Small intestine (tissue), 7 donors: ENCODE measurements at regions not wholly inside any gene's neighbourhood (a gene's known extent, or its start where the extent isn't known, plus 50 kb on each side); places are given as distances from the start of the nearest gene placed in this dataset.

ENCODE experiments used
- DNase-seq, 2 donors: peaks; one replicate each; pipeline versions ENCODE4 v3.0.0 to v3.0.0-alpha.2; 2013
- FAIRE-seq: peaks from 2 replicates; lab custom pipeline; 2012; peaks lifted over from hg19 to GRCh38; lab: Jason Lieb, UNC
- H3K27ac ChIP-seq, 3 donors: one replicate each; pipeline ENCODE4 v1.5.1; 2013; ENCODE audit warnings: low read length in 2 of 3, mild to moderate bottlenecking in 2 of 3, control low read depth in 1 of 3, inconsistent platforms in 1 of 3, low read depth in 1 of 3, moderate library complexity in 1 of 3
- H3K27me3 ChIP-seq, 3 donors: one replicate each; pipeline ENCODE4 v1.6.1; 2013; ENCODE audit warnings: low read length in 3 of 3, inconsistent platforms in 1 of 3; ENCODE audit not compliant: control insufficient read depth in 3 of 3, insufficient read depth in 3 of 3
- H3K36me3 ChIP-seq, 3 donors: one replicate each; pipeline ENCODE4 v1.6.1; 2013; ENCODE audit warnings: low read length in 3 of 3, inconsistent platforms in 1 of 3, low read depth in 1 of 3, mild to moderate bottlenecking in 1 of 3, moderate library complexity in 1 of 3; ENCODE audit not compliant: control insufficient read depth in 3 of 3, insufficient read depth in 2 of 3
- H3K4me1 ChIP-seq, 3 donors: one replicate each; pipeline ENCODE4 v1.6.1; 2013; ENCODE audit warnings: low read length in 2 of 3, inconsistent platforms in 1 of 3, low read depth in 1 of 3, mild to moderate bottlenecking in 1 of 3, moderate library complexity in 1 of 3; ENCODE audit not compliant: control insufficient read depth in 3 of 3, insufficient read depth in 2 of 3
- H3K4me3 ChIP-seq, 3 donors: one replicate each; pipeline ENCODE4 v1.5.1; 2013; ENCODE audit warnings: low read length in 3 of 3, control low read depth in 1 of 3, inconsistent platforms in 1 of 3, low read depth in 1 of 3, mild to moderate bottlenecking in 1 of 3, moderate library complexity in 1 of 3
- H3K9me3 ChIP-seq, 2 donors: one replicate each; pipeline ENCODE4 v1.6.1; 2013; ENCODE audit warnings: low read depth in 1 of 2, low read length in 1 of 2; ENCODE audit not compliant: control insufficient read depth in 2 of 2, insufficient read depth in 1 of 2
- WGBS, 3 donors: extraction: QIAGEN DNeasy Blood & Tissue Kit; methylation state at CpG; one replicate each; pipeline ENCODE4 v1.1.7; 2013; 5-methylcytosine and 5-hydroxymethylcytosine counted together
- donor health status: healthy with polysubstance abuse.
- donor health status: control.
- donor health status: control.
- donor health status: Bipolar disorder and iron deficiency.
- donor health status: healthy.

- H3K9me3 ChIP-seq = no peaks in the 10 kb centered on the region
- 70 to 75% (median 75%) methylated on average over 2 of the region's 2 CpGs for WGBS, 3 donors
- FAIRE-seq = no peak
- H3K27ac ChIP-seq = no peak overlapping the region
- H3K4me3 ChIP-seq = no peak overlapping the region
- H3K27me3 ChIP-seq = no peaks in the 10 kb centered on the region
- no peaks in the 10 kb centered on the region for H3K4me1 ChIP-seq
- no peaks in the 10 kb centered on the region for H3K36me3 ChIP-seq
- DNase-seq = no peak
Observed at GRCh38 chr5:167786871-167787578, 504.4 kb upstream of the WWC1 start.

DNA sequence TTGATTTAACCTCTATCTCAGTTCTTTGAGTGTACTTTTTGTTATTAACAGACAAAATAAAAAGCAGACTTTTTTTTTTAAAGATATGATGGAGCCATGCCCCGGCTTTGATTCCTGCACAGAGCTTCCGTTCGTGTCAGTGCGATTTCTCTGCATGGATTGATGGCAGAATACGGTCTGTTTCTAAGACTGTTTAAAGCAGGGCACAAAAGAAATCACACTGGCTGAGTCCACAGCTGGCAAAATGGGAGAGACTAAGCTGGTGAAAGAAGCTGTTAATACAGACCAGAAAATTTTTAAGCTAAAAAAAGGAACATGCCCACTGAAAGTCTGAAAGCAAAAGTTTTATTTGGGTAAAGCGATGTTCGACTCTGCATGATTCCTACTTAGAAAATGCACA, 501.4 kb upstream of the WWC1 start:
- Histone ChIP-seq H3K27ac (no peak overlapping the region), H3K9me3 (no peaks in the 10 kb centered on the region), H3K27me3 (no peaks in the 10 kb centered on the region), H3K4me1 (no peaks in the 10 kb centered on the region), H3K36me3 (no peaks in the 10 kb centered on the region), H3K4me3 (no peak overlapping the region)
- WGBS, 3 donors = 82 to 93% (median 93%) methylated on average over 7 of the region's 7 CpGs
- FAIRE-seq (no peak), DNase-seq (no peak)

DNA sequence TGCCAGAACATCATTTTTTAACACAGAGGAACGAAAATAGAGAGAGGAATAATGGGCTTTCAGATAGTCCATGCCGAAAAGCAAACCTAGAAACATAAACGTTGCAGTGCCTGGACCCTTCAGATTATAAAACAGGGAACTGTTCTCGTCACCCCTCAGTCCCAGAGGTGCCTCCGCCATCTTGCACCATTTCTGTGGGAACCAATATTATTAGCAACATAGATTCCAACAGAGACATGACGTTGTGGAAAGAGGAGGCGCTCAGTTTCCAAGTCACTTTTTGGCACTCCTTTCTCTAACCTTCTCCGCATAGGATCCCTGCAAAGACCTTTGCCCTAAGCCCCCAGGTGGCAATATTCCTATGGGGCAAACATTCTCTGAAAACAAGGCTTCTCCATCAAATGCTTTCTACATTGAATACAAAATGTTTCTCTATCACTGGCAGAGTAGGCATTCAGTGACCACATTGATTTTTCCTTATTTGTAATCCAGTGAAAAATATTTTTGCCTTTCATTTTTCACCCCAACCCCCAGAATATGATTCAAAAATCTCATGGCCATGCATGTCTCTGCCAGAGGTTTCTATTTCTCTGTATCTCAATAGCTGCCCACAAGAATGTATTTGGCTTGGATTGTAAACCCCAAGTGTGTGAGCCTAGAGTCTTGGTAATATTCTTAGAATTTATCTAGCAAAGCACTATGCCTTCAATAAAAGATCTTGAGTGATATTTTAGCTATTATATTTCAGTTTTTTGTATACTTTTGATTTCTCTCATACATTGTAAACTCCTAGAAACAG, 500.8 kb upstream of the WWC1 start:
- Histone ChIP-seq H3K9me3 (no peaks in the 10 kb centered on the region), H3K4me1 (no peaks in the 10 kb centered on the region), H3K27ac (no peak overlapping the region), H3K4me3 (no peak overlapping the region), H3K36me3 (no peaks in the 10 kb centered on the region), H3K27me3 (no peaks in the 10 kb centered on the region)
- no peak for FAIRE-seq
- WGBS, 3 donors = 69 to 76% (median 76%) methylated on average over 8 of the region's 8 CpGs
- DNase-seq = no peak

GRCh38 chr5:167792514-167792913, 498.9 kb upstream of the WWC1 start:
- Histone ChIP-seq H3K4me1 (no peaks in the 10 kb centered on the region), H3K36me3 (no peaks in the 10 kb centered on the region), H3K27me3 (no peaks in the 10 kb centered on the region), H3K9me3 (no peaks in the 10 kb centered on the region), H3K27ac (no peak overlapping the region), H3K4me3 (no peak overlapping the region)
- FAIRE-seq (no peak), DNase-seq (no peak)
- WGBS, 3 donors = 74 to 76% (median 75%) methylated on average over 7 of the region's 7 CpGs

GRCh38 chr5:167793700-167794099, 497.7 kb upstream of the WWC1 start:
- no peaks in the 10 kb centered on the region for H3K4me1 ChIP-seq
- DNase-seq (no peak), FAIRE-seq (no peak)
- no peaks in the 10 kb centered on the region for H3K27me3 ChIP-seq
- no peak overlapping the region for H3K27ac ChIP-seq
- H3K9me3 ChIP-seq = no peaks in the 10 kb centered on the region
- H3K4me3 ChIP-seq = no peak overlapping the region
- no peaks in the 10 kb centered on the region for H3K36me3 ChIP-seq
- 77 to 85% (median 80%) methylated on average over 1 of the region's 1 CpG for WGBS, 3 donors

DNA sequence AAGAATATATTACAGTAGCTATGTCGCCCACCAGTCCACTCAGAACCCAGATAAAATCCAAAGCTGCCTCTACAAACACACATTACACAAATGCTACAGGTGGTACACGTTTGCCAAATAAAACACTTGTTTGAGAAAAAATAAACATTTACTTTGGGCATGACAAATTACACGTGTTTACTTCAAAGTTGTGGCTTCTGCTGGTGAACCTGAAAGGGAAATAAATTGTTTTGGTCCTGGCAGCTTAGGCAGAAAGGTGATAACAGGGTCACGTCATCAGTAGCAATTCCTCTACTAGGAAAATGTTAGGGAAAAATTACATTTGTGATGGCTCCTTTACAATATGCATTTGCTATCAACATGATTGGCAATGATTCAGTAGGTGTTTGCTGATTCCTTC, 497.3 kb upstream of the WWC1 start:
- H3K27ac ChIP-seq = no peak overlapping the region
- DNase-seq = no peak
- no peaks in the 10 kb centered on the region for H3K27me3 ChIP-seq
- WGBS, 3 donors = 26 to 52% (median 27%) methylated on average over 4 of the region's 4 CpGs
- FAIRE-seq = no peak
- no peaks in the 10 kb centered on the region for H3K4me1 ChIP-seq
- H3K36me3 ChIP-seq = no peaks in the 10 kb centered on the region
- no peaks in the 10 kb centered on the region for H3K9me3 ChIP-seq
- H3K4me3 ChIP-seq = no peak overlapping the region

DNA sequence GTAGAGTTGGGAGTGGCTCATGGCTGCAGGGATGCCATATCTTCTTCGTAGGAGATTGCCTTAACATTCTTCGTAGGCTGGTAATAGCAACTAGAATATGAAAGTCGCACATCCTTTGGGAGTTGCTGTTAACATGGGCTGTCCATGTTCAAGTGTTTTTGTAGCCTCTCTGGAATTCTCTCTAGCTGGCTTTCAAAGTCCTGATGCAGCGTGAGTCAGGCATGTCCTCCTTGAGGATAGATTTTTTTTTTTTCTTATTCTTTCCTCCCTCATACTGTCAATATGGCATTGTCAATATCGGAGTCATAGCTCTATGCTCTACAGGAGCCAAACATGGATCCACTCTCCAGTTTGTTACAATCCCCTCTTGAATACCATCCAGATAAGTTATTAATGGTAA, 494.8 kb upstream of the WWC1 start:
- H3K4me1 ChIP-seq = no peaks in the 10 kb centered on the region
- no peak overlapping the region for H3K4me3 ChIP-seq
- no peak overlapping the region for H3K27ac ChIP-seq
- H3K36me3 ChIP-seq = no peaks in the 10 kb centered on the region
- 80 to 91% (median 84%) methylated on average over 5 of the region's 5 CpGs for WGBS, 3 donors
- FAIRE-seq = no peak
- H3K9me3 ChIP-seq = no peaks in the 10 kb centered on the region
- no peak for DNase-seq
- H3K27me3 ChIP-seq = no peaks in the 10 kb centered on the region

DNA sequence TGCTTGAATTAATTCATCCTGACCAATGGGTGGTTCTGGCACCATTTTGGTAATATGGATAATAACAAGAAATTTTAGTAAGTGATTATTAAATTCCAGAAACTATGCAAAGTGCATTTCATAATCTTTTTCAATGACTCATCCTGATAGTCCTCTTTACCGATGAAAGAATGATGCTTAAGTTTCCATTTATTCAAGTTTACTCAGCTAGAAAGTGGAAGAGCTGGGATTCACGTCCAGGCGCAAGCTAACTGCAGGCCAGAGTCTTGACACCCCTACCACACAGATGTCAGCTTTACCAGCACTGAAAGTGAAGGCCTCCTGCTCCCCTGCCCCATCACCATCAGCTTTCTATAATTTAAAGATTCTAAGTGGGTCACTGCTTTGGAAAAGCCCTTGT, 493.5 kb upstream of the WWC1 start:
- FAIRE-seq = no peak
- Histone ChIP-seq H3K27ac (no peak overlapping the region), H3K27me3 (no peaks in the 10 kb centered on the region), H3K4me3 (no peak overlapping the region), H3K9me3 (no peaks in the 10 kb centered on the region), H3K4me1 (no peaks in the 10 kb centered on the region), H3K36me3 (no peaks in the 10 kb centered on the region)
- no peak for DNase-seq
- WGBS, 3 donors = 60 to 71% (median 65%) methylated on average over 3 of the region's 3 CpGs
